ENCODE measurements at regions not wholly inside any gene's neighbourhood (a gene's known extent, or its start where the extent isn't known, plus 50 kb on each side); places are given as distances from the start of the nearest gene placed in this dataset.

DNA sequence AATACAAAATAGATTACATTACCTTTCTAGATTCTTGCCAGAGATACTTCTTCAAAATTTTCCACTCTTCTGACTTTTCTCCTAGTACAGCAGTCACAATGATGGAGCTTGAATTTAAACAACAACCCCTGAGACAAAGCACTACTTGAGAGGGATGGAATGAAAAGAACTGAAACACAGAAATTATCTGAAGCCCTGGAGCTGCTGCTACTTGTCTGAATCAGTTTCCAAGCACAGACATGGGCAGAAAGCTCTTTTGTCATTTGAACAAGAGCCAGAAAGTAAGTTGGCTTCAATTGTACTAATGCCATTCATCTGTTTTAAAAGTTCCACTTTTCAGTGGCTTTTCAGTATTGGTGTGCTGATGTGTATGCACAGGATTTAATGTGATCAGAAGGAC, 718.5 kb upstream of the ARPP21 start:
- DNase-seq: no peak

- DNase-seq: no peak
Measured at GRCh38 chr3:34924961-34925360, 714.4 kb upstream of the ARPP21 start.

DNA sequence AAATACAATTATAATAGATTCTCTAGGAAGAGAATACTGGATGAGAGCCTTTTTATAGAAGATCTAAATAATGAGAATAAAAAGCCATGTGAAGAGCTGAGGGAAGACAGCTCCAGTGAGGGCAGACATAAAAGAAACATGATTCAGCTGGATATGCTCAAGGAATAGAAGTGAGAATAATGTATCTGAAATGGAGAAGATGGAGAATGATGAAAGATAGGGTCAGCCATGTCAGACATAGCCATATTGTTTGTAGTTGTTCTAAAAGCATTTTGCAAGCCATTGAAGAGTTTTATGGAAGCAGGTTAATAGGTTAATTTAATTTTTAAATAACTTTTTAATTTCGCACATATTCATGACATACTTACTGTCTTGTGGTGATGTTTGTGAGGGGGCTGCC, 713.5 kb upstream of the ARPP21 start:
- DNase-seq: no peak

GRCh38 chr3:34929036-34929435, 710.3 kb upstream of the ARPP21 start:
- DNase-seq: no peak

- no peak for DNase-seq
Measured at GRCh38 chr3:34934660-34935059, 704.7 kb upstream of the ARPP21 start.

GRCh38 chr3:34938784-34939183, 700.5 kb upstream of the ARPP21 start:
- DNase-seq: no peak

GRCh38 chr3:34942256-34942655, 697.1 kb upstream of the ARPP21 start:
- DNase-seq: no peak

DNA sequence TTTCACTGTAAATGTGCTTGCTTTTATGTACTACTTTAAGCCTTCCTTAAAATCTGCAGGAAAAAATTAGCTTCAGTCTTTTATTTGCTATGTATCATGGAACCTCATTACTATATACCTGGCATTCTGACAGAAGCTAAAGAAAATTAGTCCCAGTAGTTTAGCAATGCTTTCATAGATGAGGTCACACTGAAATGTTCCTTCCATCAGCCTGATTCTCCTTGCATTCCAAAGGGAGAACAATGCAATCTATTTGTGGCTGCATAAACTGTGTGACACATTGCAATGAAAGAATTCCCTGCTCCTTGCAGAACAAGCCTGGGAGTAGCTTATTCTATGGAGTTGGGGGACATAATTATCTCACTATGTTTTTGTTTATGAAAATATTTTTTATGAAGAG, 691.5 kb upstream of the ARPP21 start:
- DNase-seq: no peak

DNA sequence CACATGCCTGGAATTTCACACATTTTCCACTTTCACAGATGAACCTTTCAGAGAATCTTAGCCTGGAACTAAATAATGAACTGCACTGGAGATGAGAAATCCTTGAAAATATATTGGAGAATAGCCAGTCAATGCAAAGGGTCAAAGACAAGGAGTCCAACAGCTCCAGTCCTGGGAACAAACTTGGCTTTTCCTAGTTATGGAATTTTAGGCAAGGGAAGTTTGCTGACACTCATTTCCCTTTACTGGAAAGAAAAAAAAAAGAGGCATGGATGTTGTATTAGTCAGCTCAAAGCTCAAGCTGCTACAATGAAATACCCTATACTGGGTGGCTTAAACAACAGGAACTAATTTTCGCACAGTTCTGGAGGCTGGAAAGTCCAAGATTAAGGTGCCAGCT, 690.8 kb upstream of the ARPP21 start:
- no peak for DNase-seq

DNA sequence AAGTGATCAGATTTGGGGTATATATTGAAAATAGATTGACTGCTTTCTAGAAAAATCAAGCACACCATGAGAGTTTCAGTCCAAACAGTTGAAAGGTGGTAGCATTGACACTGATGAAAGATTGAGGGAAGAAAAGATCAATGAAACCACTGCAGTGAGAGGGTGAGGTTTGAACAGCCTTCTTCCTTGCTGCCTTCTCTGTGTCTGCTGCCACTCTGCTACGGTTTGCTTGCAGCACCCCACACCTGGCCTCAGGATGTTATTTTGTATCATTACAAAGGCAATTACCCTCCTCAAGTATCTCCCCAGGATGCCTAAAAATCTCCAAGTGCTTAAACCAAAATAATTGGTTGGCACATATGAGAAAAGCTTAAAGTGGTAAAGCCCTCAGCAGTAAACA, 683.6 kb upstream of the ARPP21 start:
- no peak for DNase-seq

- DNase-seq: peak in 1 of 2 experiments; percentile 38
Measured at GRCh38 chr3:34956511-34956910, 682.8 kb upstream of the ARPP21 start.

DNA sequence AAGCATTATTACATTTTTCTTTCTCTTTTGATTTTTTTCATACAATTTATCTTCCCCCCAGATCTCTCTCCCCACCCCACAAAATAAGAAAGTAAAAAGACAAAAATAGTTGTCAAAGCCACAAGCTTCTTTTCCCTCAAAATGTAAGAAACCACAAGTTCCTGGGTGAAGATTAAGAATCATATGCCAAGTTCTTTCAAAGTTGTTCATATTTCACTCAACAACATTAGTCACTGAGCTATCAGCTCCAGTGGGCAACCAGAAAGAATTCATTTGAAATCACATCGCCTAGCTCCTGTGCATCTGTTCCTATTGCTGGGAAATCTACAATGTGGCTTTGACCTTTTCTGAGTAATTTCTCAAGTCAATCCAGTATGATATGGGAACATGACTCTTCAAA, 681.6 kb upstream of the ARPP21 start:
- no peak for DNase-seq

- DNase-seq: no peak
Measured at GRCh38 chr3:34969513-34969912, 669.8 kb upstream of the ARPP21 start.

GRCh38 chr3:34972481-34972880, 666.8 kb upstream of the ARPP21 start:
- DNase-seq: no peak

DNA sequence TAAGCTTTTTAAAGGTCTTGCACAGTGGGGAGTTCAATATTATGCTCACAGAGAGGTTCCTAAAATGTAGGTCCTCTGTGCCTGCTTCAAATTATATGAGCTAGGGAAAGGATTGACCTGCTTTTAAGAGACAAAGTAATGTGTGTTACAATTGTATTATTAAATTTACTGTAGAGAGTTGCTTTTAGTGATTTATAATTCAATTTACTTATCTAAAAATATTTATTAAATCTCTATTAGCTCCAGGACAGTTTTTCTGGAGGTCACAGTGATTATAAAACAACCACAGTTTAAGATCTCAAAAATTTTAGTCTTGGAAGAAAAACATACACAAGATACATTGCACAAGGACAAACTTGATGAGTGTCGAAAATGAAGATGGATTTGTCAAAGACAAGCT, 665.7 kb upstream of the ARPP21 start:
- DNase-seq: no peak

DNA sequence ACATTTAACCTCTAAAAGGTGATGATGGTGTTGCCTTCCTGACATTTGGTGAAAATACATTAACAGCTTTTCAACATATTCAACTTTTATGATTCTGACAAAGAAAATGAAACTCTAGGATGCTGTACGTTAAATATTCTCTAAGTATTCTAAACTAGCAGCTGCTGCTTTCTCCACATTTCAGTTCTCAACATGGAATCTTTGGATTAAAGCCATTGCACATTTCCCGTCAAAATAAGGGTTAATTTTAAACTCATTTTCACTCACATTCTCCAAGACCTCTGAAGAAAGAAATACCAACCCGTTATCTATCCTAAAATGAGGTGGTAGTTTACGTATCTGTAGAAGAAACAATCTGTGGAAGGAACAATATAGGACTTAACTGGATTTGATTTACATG, 655.7 kb upstream of the ARPP21 start:
- no peak for DNase-seq

GRCh38 chr3:34988296-34988695, 651.0 kb upstream of the ARPP21 start:
- DNase-seq: no peak

GRCh38 chr3:34995796-34996430, 643.4 kb upstream of the ARPP21 start:
- no peak for DNase-seq

DNA sequence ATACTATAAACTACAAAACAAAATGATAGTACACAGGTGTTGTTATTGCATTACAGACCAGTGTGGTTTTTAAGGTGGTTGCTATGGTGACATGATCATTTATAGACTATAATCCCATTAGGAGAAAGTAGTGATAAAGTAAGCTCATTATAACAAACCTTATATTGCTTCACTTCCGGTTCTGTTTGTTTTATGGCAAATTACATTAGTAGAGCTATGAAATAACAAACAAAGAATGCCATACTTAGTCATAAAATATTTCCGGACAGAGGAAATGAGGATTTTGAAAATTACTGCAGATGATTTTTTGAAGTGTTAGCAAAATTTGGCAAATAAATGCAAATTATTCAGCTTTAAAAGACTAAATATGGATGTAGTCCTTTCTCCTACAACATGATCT, 640.4 kb upstream of the ARPP21 start:
- DNase-seq: no peak

DNA sequence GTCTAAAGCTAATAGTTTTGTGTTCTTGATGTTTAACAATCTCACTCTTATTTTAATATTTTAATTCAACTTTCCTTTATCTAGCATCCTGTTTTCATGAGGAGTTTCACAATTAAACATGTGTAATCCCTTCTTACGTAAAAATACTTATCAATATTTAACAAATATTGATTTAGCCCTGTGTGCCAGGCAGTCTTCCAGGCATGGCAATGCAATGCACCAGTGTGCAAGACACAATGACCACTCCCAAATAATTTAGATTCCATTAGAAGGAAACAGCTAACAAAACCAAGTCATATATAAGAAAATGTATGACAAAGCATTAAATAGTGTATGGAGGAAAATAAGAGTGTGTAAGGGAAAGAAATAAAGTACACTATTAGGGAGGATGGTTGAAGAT, 627.1 kb upstream of the ARPP21 start:
- DNase-seq: no peak

DNA sequence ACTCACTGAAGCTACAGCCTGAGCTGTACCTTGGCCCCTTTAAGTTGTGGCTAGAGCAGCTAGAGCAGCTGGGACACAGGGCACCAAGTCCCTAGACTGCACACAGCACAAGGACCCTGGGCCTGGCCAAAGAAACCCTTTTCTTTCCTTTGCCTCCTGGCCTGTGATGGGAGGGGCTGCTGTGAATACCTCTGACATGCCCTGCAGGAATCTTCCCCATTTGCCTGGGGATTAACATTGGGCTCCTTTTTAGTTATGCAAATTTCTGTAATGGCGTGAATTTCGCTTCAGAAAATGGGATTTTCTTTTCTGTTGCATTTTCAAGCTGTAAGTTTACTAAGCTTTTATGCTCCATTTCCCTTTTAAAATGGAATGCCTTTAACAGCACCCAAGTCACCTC, 611.2 kb upstream of the ARPP21 start:
- no peak for DNase-seq

DNA sequence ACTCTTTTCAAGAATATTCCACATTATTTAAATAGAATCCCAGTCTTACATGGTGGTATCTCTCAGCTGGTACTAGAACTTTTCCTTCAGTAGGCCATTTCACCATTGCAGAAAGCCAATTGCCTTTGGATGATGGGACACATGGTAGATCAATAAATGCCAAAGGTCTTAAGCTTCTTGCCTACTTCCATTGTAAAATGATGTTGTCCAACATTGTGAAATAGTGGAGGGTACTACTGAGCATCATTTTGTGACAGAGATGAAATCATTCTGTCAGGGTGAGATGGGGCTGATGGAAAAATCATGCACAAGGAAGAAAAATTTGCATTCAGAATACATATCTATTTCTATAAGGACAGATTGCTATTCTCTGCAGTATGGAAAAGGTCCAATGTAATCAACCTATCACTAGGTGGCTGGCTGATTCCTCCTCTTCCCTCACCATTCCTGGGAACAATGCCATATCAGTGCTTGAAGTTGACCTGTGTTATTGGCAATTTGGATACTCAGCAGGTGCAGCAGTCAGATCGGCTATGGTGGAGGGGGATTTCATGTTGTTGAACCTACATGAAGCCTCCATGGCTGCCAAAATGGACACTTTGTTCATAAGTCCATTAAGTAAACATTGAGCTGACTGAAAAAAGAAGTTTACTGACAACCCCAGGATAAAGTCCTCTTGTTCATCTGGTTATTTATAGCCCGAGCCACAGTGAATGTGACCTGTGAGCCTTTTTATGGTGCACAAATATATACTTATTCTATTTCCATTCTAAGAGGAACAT, 596.9 kb upstream of the ARPP21 start:
- no peak for DNase-seq

- DNase-seq: no peak
Measured at GRCh38 chr3:35043040-35043439, 596.3 kb upstream of the ARPP21 start.

DNA sequence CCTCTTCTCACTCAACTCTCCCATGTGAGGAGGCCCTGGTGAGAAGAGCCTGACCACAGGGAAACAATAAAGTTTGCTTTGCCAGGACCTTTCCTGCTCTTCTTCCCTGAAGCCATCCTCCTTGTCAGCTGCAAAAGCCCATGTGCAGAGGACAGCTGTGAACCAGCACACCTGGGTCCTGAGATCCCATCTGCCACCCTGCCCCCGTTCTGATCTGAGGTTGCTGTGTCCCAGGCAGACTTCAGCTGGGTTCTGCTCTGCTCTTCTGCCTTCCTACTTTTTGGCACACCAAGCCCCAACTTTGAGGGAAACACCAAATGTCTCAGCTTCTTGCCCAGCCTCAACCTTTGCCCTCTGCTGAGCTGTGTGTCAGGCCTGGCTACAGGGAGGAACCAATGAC, 595.1 kb upstream of the ARPP21 start:
- no peak for DNase-seq

GRCh38 chr3:35045118-35045517, 594.2 kb upstream of the ARPP21 start:
- DNase-seq: no peak

Measured in AML-193 (cell line).